HG03521 (cell line): ENCODE measurements at regions not wholly inside any gene's neighbourhood (a gene's known extent, or its start where the extent isn't known, plus 50 kb on each side); places are given as distances from the start of the nearest gene placed in this dataset.

Experiments
- ATAC-seq: cut with Tn5 transposase; IDR thresholded peaks from one replicate; pipeline ENCODE4 v1.9.1; 2021; ENCODE audit warnings: mild to moderate bottlenecking, moderate library complexity; ENCODE audit not compliant: unreplicated experiment

- no peak for ATAC-seq
Measured at GRCh38 chr9:113808391-113809358, 67.4 kb upstream of the ZNF618 start.

- ATAC-seq: no peak
Measured at GRCh38 chr9:113817171-113817570, 58.9 kb upstream of the ZNF618 start.

DNA sequence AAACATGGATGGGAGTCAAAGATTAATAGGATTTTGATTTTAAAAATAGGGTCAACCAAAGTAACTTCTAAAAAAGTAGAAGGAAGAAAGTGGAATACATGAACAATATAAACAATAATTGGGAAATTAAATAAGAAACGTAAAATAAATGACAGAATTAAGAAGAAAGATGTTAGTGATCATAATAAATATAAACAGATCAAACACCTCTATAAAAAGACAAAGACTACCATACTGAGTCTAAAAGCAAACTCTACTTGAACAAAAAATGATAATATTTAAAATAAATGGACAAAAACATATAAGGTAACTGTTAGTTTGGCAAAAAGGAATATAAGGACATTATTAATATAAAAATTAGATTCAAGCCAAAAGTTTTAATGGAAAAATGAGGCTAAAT, 57.7 kb upstream of the ZNF618 start:
- ATAC-seq: no peak

DNA sequence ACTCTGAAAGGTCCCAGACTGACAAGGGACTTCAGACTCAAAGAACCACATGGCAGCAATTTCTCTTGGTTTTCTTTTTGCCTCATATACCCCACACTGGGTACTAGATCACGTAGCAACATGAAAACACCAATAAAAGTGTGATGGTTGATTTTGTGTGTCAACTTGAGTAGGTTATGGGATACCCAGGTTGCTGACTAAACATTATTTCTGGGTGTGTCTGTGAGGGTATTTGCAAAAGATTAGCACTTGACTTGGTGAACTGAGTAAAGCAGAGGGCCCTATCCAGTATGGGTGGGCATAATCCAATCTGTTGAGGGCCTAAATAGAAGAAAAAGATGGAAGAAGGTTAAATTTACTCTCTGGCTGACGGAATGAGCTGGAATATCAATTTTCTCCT, 53.8 kb upstream of the ZNF618 start:
- ATAC-seq: no peak

DNA sequence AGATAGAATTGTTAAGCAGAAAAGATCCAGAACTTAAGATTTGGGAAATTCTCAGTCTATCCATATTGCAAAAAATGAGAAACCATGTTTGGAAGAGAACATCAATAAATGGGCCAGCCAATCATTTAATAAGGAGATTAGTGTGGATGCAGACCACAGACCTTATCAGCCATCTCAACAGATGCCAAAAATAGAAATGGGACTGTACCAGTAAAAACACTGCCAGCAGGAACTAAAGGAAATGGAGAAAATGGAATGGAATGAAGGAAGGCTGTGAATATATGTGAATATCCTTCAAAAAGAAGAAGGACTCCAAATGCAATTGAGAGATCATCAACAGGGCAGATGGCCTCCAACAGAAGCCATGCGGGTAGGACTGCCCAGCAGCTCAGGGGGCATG, 52.7 kb upstream of the ZNF618 start:
- ATAC-seq: no peak
